NCI-H460 (cell line): ENCODE measurements at regions not wholly inside any gene's neighbourhood (a gene's known extent, or its start where the extent isn't known, plus 50 kb on each side); places are given as distances from the start of the nearest gene placed in this dataset.

Source experiments
- DNase-seq: peaks from one replicate; pipeline ENCODE4 v3.0.0-alpha.2; 2016; ENCODE audit warnings: low read depth; ENCODE audit errors: extremely low read depth

- no peak for DNase-seq
Measured at GRCh38 chr2:122003196-122003940, 247.9 kb downstream of the TSN start.

- DNase-seq = no peak
Measured at GRCh38 chr2:122007126-122007525, 251.7 kb downstream of the TSN start.

GRCh38 chr2:122007577-122007976, 252.1 kb downstream of the TSN start:
- no peak for DNase-seq

- DNase-seq = no peak
Measured at GRCh38 chr2:122009561-122009960, 254.1 kb downstream of the TSN start.

- DNase-seq = peak; percentile 99
Measured at GRCh38 chr2:122011493-122012270, 256.2 kb downstream of the TSN start.

- DNase-seq = no peak
Measured at GRCh38 chr2:122018736-122019135, 263.3 kb downstream of the TSN start.

- no peak for DNase-seq
Measured at GRCh38 chr2:122019724-122020123, 264.3 kb downstream of the TSN start.

- no peak for DNase-seq
Measured at GRCh38 chr2:122020377-122020776, 264.9 kb downstream of the TSN start.

- DNase-seq = no peak
Measured at GRCh38 chr2:122021941-122022340, 266.5 kb downstream of the TSN start.

- no peak for DNase-seq
Measured at GRCh38 chr2:122022531-122022930, 267.1 kb downstream of the TSN start.

GRCh38 chr2:122023059-122023864, 267.8 kb downstream of the TSN start:
- DNase-seq = no peak

- DNase-seq = no peak
Measured at GRCh38 chr2:122027510-122028217, 272.2 kb downstream of the TSN start.

- DNase-seq = peak; percentile 42
Measured at GRCh38 chr2:122028371-122029100, 273.1 kb downstream of the TSN start.

GRCh38 chr2:122029456-122029855, 274.0 kb downstream of the TSN start:
- no peak for DNase-seq

GRCh38 chr2:122029945-122030344, 274.5 kb downstream of the TSN start:
- no peak for DNase-seq

GRCh38 chr2:122031544-122032263, 276.3 kb downstream of the TSN start:
- DNase-seq = no peak

- no peak for DNase-seq
Measured at GRCh38 chr2:122032264-122032645, 276.8 kb downstream of the TSN start.

GRCh38 chr2:122033778-122034177, 278.3 kb downstream of the TSN start:
- no peak for DNase-seq

- DNase-seq = no peak
Measured at GRCh38 chr2:122034344-122034743, 278.9 kb downstream of the TSN start.
